GM23338 (cell line): ENCODE measurements at regions not wholly inside any gene's neighbourhood (a gene's known extent, or its start where the extent isn't known, plus 50 kb on each side); places are given as distances from the start of the nearest gene placed in this dataset.

ENCODE experiments used
- ATAC-seq: fragments of 200-7000 bp; cut with Tn5 transposase; 3 replicates; pipeline ENCODE4 v1.9.1; 2020
- DNase-seq: peaks from one replicate; pipeline ENCODE4 v3.0.0-alpha.2; 2015; ENCODE audit warnings: low spot score
- H2AFZ ChIP-seq: fragments of 200-600 bp; sonication (generic); 2 replicates; pipeline ENCODE4 v1.8.0; 2016; ENCODE audit warnings: antibody characterized with exemption, mild to moderate bottlenecking, moderate library complexity
- H3F3A ChIP-seq: fragments of 200-600 bp; sonication (generic); replicated peaks from 2 replicates; pipeline ENCODE4 v1.8.0; 2017; ENCODE audit warnings: antibody characterized with exemption, mixed run types, low read depth
- H3K27ac ChIP-seq: fragments of 200-600 bp; sonication (generic); 2 replicates; pipeline ENCODE4 v1.6.1; 2016; ENCODE audit warnings: low read depth
- H3K27me3 ChIP-seq: fragments of 200-600 bp; sonication (generic); 2 replicates; pipeline ENCODE4 v1.8.0; 2016; ENCODE audit warnings: mild to moderate bottlenecking, mixed run types, moderate library complexity; ENCODE audit not compliant: insufficient read depth
- H3K36me3 ChIP-seq: fragments of 200-600 bp; sonication (generic); 2 replicates; pipeline ENCODE4 v1.8.0; 2016; ENCODE audit warnings: mild to moderate bottlenecking; ENCODE audit not compliant: insufficient read depth
- H3K4me1 ChIP-seq: fragments of 200-600 bp; sonication (generic); 2 replicates; pipeline ENCODE4 v1.8.0; 2016; ENCODE audit warnings: mild to moderate bottlenecking, moderate library complexity; ENCODE audit not compliant: insufficient read depth
- H3K4me2 ChIP-seq: fragments of 200-600 bp; sonication (generic); 2 replicates; pipeline ENCODE4 v1.7.1; 2017; ENCODE audit warnings: mixed run types
- H3K4me3 ChIP-seq: fragments of 200-600 bp; sonication (generic); 2 replicates; pipeline ENCODE4 v1.6.1; 2016; ENCODE audit warnings: mixed run types
- H3K79me2 ChIP-seq: fragments of 200-600 bp; sonication (generic); replicated peaks from 2 replicates; pipeline ENCODE4 v1.8.0; 2017; ENCODE audit warnings: mild to moderate bottlenecking; ENCODE audit not compliant: insufficient read depth
- H3K9me2 ChIP-seq: fragments of 200-600 bp; sonication (generic); 2 replicates; pipeline ENCODE4 v1.8.0; 2017; ENCODE audit not compliant: insufficient read depth
- H4K20me1 ChIP-seq: fragments of 200-600 bp; sonication (generic); replicated peaks from 2 replicates; pipeline ENCODE4 v1.8.0; 2017; ENCODE audit warnings: mild to moderate bottlenecking; ENCODE audit not compliant: insufficient read depth
- H3K27ac Mint-ChIP-seq: 2 replicates; pipeline ENCODE4 v1.8.0; 2020; ENCODE audit warnings: inconsistent platforms, mild to moderate bottlenecking, moderate library complexity, mixed read lengths
- H3K27me3 Mint-ChIP-seq: 3 replicates; pipeline ENCODE4 v1.8.0; 2022; ENCODE audit warnings: low read depth, mild to moderate bottlenecking, moderate library complexity, mixed read lengths, inconsistent platforms; ENCODE audit not compliant: insufficient read depth, poor library complexity
- H3K36me3 Mint-ChIP-seq: 3 replicates; pipeline ENCODE4 v1.8.0; 2021; ENCODE audit warnings: low read depth, mild to moderate bottlenecking, inconsistent platforms, moderate library complexity, mixed read lengths
- H3K4me1 Mint-ChIP-seq: 3 replicates; pipeline ENCODE4 v1.8.0; 2020; ENCODE audit warnings: mild to moderate bottlenecking, inconsistent platforms, mixed read lengths
- H3K4me3 Mint-ChIP-seq: 3 replicates; pipeline ENCODE4 v1.8.0; 2021; ENCODE audit warnings: moderate library complexity, mild to moderate bottlenecking, inconsistent platforms, mixed read lengths
- H3K9me3 Mint-ChIP-seq: 3 replicates; pipeline ENCODE4 v1.8.0; 2020; ENCODE audit warnings: moderate library complexity, mild to moderate bottlenecking, inconsistent platforms, mixed read lengths
- CREB1 ChIP-seq: fragments of 250-450 bp; sonication (Bioruptor Pico); IDR thresholded peaks from 2 replicates; pipeline ENCODE4 v1.5.0; 2020; ENCODE audit warnings: low read depth, mild to moderate bottlenecking, moderate library complexity
- EZH2 ChIP-seq: fragments of 200-600 bp; sonication (generic); IDR thresholded peaks from one replicate; pipeline ENCODE4 v1.8.0; 2017; ENCODE audit warnings: antibody characterized with exemption, mild to moderate bottlenecking, low read depth; ENCODE audit not compliant: unreplicated experiment
- JUNB ChIP-seq: IDR thresholded peaks from one replicate; pipeline ENCODE4 v1.6.1; 2016; ENCODE audit warnings: antibody characterized with exemption; ENCODE audit not compliant: unreplicated experiment
- NANOG ChIP-seq: IDR thresholded peaks from 2 replicates; pipeline ENCODE4 v1.6.1; 2016; ENCODE audit warnings: antibody characterized with exemption, borderline replicate concordance
- STAT1 ChIP-seq: IDR thresholded peaks from one replicate; pipeline ENCODE4 v1.6.1; 2016; ENCODE audit warnings: antibody characterized with exemption; ENCODE audit not compliant: unreplicated experiment
- ZNF114 ChIP-seq: fragments of 250-450 bp; sonication (Bioruptor Pico); IDR thresholded peaks from 2 replicates; pipeline ENCODE4 v1.5.0; 2020; ENCODE audit warnings: mild to moderate bottlenecking, moderate library complexity
- ZNF331 ChIP-seq: fragments of 250-450 bp; sonication (Bioruptor Pico); IDR thresholded peaks from 2 replicates; pipeline ENCODE4 v1.5.0; 2020; ENCODE audit warnings: low read depth, mild to moderate bottlenecking, moderate library complexity
- ZNF462 ChIP-seq: fragments of 250-450 bp; sonication (Bioruptor Pico); IDR thresholded peaks from 2 replicates; pipeline ENCODE4 v1.5.0; 2020; ENCODE audit warnings: mild to moderate bottlenecking, moderate library complexity

DNA sequence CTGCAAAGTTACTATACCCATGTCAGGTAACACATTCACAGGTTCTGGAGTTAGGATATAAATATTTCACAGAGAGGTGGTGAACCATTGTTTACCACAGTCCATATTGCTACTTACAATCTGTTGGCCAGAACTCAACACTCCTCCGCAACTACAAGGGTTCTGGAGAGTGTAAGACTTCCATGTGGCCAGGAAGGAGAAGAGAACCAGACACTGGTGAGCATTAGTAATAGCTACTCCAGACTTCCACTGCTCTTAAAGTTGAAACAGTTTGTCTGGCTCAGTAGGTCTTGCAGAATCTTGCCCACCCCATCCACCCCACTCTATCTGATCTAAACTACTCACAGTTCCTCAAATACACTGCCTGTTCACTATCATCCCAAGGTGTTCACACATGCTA, 369.6 kb downstream of the DUSP6 start (continued):
- TF ChIP-seq JUNB = no peak
- no peak for TF ChIP-seq ZNF114 (CRISPR knock-in tag)
- no peak for TF ChIP-seq NANOG
- no peak for TF ChIP-seq ZNF331 (CRISPR knock-in tag)
- TF ChIP-seq EZH2 = no peak
- TF ChIP-seq STAT1 = no peak
- no peak for TF ChIP-seq ZNF462 (CRISPR knock-in tag)
- no peak for TF ChIP-seq CREB1 (CRISPR knock-in tag)

GRCh38 chr12:88977115-88977514, 375.2 kb downstream of the DUSP6 start:
- H3F3A ChIP-seq = no peaks in the 10 kb centered on the region
- H3K4me3 ChIP-seq = no peak overlapping the region
- no peaks in the 10 kb centered on the region for H3K36me3 ChIP-seq
- no peaks in the 10 kb centered on the region for H3K9me3 Mint-ChIP-seq
- no peak overlapping the region for H2AFZ ChIP-seq
- DNase-seq (no peak), ATAC-seq (no peak)
- no peaks in the 10 kb centered on the region for H3K79me2 ChIP-seq
- H3K27me3 Mint-ChIP-seq = no peaks in the 10 kb centered on the region
- H3K4me3 Mint-ChIP-seq = no peak overlapping the region
- no peaks in the 10 kb centered on the region for H3K4me1 Mint-ChIP-seq
- H3K27me3 ChIP-seq = no peaks in the 10 kb centered on the region
- H3K27ac ChIP-seq = no peak overlapping the region
- no peak overlapping the region for H3K27ac Mint-ChIP-seq
- no peaks in the 10 kb centered on the region for H4K20me1 ChIP-seq
- H3K36me3 Mint-ChIP-seq = no peaks in the 10 kb centered on the region
- no peak for TF ChIP-seq STAT1
- no peak overlapping the region for H3K4me2 ChIP-seq
- peaks cover 7% of the 10 kb centered on the region; the same call in 1 of the 2 replicates for H3K9me2 ChIP-seq
- no peaks in the 10 kb centered on the region for H3K4me1 ChIP-seq
